ENCODE measurements at regions not wholly inside any gene's neighbourhood (a gene's known extent, or its start where the extent isn't known, plus 50 kb on each side); places are given as distances from the start of the nearest gene placed in this dataset.

- TF ChIP-seq TAF1 (IDR thresholded peaks at IDR 0.05; ENCODE audit: low read depth) (no peak), ZBTB7A (IDR thresholded peaks at IDR 0.05; ENCODE audit: low read depth) (no peak), TEAD4 (IDR thresholded peaks at IDR 0.05) (no peak), NFIC (IDR thresholded peaks at IDR 0.05) (no peak)
Observed at GRCh38 chr21:27306206-27306605, 339.3 kb upstream of the ADAMTS5 start.

GRCh38 chr21:27301220-27301619, 334.3 kb upstream of the ADAMTS5 start:
- TF ChIP-seq YY1 (IDR thresholded peaks at IDR 0.05; ENCODE audit: low read depth) (no peak), NFIC (IDR thresholded peaks at IDR 0.05) (no peak), RAD21 (IDR thresholded peaks at IDR 0.05; ENCODE audit: low read depth) (no peak)

GRCh38 chr21:27300770-27301169, 333.9 kb upstream of the ADAMTS5 start:
- TF ChIP-seq RAD21 (IDR thresholded peaks at IDR 0.05; ENCODE audit: low read depth) (no peak), TCF12 (IDR thresholded peaks at IDR 0.05; ENCODE audit: low read depth) (no peak), MAX (IDR thresholded peaks at IDR 0.05) (no peak), EGR1 (IDR thresholded peaks at IDR 0.05) (no peak), ZBTB7A (IDR thresholded peaks at IDR 0.05; ENCODE audit: low read depth) (no peak), TAF1 (IDR thresholded peaks at IDR 0.05; ENCODE audit: low read depth) (no peak), CREB1 (IDR thresholded peaks at IDR 0.05; ENCODE audit: low read depth) (no peak), FOXM1 (IDR thresholded peaks at IDR 0.05; ENCODE audit: borderline replicate concordance, low read depth) (no peak), CEBPB (IDR thresholded peaks at IDR 0.05) (no peak), YY1 (IDR thresholded peaks at IDR 0.05; ENCODE audit: low read depth) (no peak), NFIC (IDR thresholded peaks at IDR 0.05) (no peak), REST (IDR thresholded peaks at IDR 0.05; ENCODE audit: low read depth) (no peak), EP300 (IDR thresholded peaks at IDR 0.05; ENCODE audit: borderline replicate concordance) (no peak), USF1 (IDR thresholded peaks at IDR 0.05) (no peak), TEAD4 (IDR thresholded peaks at IDR 0.05) (no peak)

- TF ChIP-seq CREB1 (IDR thresholded peaks at IDR 0.05; ENCODE audit: low read depth) (no peak), TEAD4 (IDR thresholded peaks at IDR 0.05) (no peak), FOXM1 (IDR thresholded peaks at IDR 0.05; ENCODE audit: borderline replicate concordance, low read depth) (no peak)
Observed at GRCh38 chr21:27298465-27298864, 331.6 kb upstream of the ADAMTS5 start.

- TF ChIP-seq RAD21 (IDR thresholded peaks at IDR 0.05; ENCODE audit: low read depth) = no peak
- TF ChIP-seq USF1 (IDR thresholded peaks at IDR 0.05) = no peak
- no peak for TF ChIP-seq TAF1 (IDR thresholded peaks at IDR 0.05; ENCODE audit: low read depth)
- TF ChIP-seq FOXM1 (IDR thresholded peaks at IDR 0.05; ENCODE audit: borderline replicate concordance, low read depth) = no peak
- no peak for TF ChIP-seq EP300 (IDR thresholded peaks at IDR 0.05; ENCODE audit: borderline replicate concordance)
- TF ChIP-seq NFIC (IDR thresholded peaks at IDR 0.05) = no peak
- no peak for TF ChIP-seq CEBPB (IDR thresholded peaks at IDR 0.05)
- no peak for TF ChIP-seq TEAD4 (IDR thresholded peaks at IDR 0.05)
- TF ChIP-seq REST (IDR thresholded peaks at IDR 0.05; ENCODE audit: low read depth) = no peak
- no peak for TF ChIP-seq CREB1 (IDR thresholded peaks at IDR 0.05; ENCODE audit: low read depth)
- TF ChIP-seq TCF12 (IDR thresholded peaks at IDR 0.05; ENCODE audit: low read depth) = no peak
- TF ChIP-seq YY1 (IDR thresholded peaks at IDR 0.05; ENCODE audit: low read depth) = no peak
- no peak for TF ChIP-seq EGR1 (IDR thresholded peaks at IDR 0.05)
- no peak for TF ChIP-seq MAX (IDR thresholded peaks at IDR 0.05)
- TF ChIP-seq ZBTB7A (IDR thresholded peaks at IDR 0.05; ENCODE audit: low read depth) = no peak
Observed at GRCh38 chr21:27293239-27293638, 326.4 kb upstream of the ADAMTS5 start.

GRCh38 chr21:27292783-27293182, 325.9 kb upstream of the ADAMTS5 start:
- no peak for TF ChIP-seq FOXM1 (IDR thresholded peaks at IDR 0.05; ENCODE audit: borderline replicate concordance, low read depth)
- no peak for TF ChIP-seq EGR1 (IDR thresholded peaks at IDR 0.05)

GRCh38 chr21:27292229-27292628, 325.3 kb upstream of the ADAMTS5 start:
- no peak for TF ChIP-seq EGR1 (IDR thresholded peaks at IDR 0.05)
- no peak for TF ChIP-seq YY1 (IDR thresholded peaks at IDR 0.05; ENCODE audit: low read depth)
- no peak for TF ChIP-seq FOXM1 (IDR thresholded peaks at IDR 0.05; ENCODE audit: borderline replicate concordance, low read depth)
- no peak for TF ChIP-seq CEBPB (IDR thresholded peaks at IDR 0.05)
- no peak for TF ChIP-seq TEAD4 (IDR thresholded peaks at IDR 0.05)
- TF ChIP-seq ZBTB7A (IDR thresholded peaks at IDR 0.05; ENCODE audit: low read depth) = no peak
- TF ChIP-seq TAF1 (IDR thresholded peaks at IDR 0.05; ENCODE audit: low read depth) = no peak
- no peak for TF ChIP-seq REST (IDR thresholded peaks at IDR 0.05; ENCODE audit: low read depth)
- no peak for TF ChIP-seq MAX (IDR thresholded peaks at IDR 0.05)
- no peak for TF ChIP-seq NFIC (IDR thresholded peaks at IDR 0.05)
- TF ChIP-seq TCF12 (IDR thresholded peaks at IDR 0.05; ENCODE audit: low read depth) = no peak
- TF ChIP-seq RAD21 (IDR thresholded peaks at IDR 0.05; ENCODE audit: low read depth) = no peak
- TF ChIP-seq CREB1 (IDR thresholded peaks at IDR 0.05; ENCODE audit: low read depth) = no peak
- TF ChIP-seq USF1 (IDR thresholded peaks at IDR 0.05) = no peak
- TF ChIP-seq EP300 (IDR thresholded peaks at IDR 0.05; ENCODE audit: borderline replicate concordance) = no peak

Measured in Ishikawa (cell line).